Mammary epithelial cell (primary cell): ENCODE measurements at regions not wholly inside any gene's neighbourhood (a gene's known extent, or its start where the extent isn't known, plus 50 kb on each side); places are given as distances from the start of the nearest gene placed in this dataset.

Source experiments
- EZH2 ChIP-seq: IDR thresholded peaks from 2 replicates; pipeline ENCODE4 v1.6.1; 2012; ENCODE audit warnings: low read length, inconsistent platforms, borderline replicate concordance
- TF ChIP-seq, protein P1 (sequence below), 2 donors: IDR thresholded peaks in 1 of 2; conservative IDR thresholded peaks in 1 of 2; 2 replicates each; pipeline ENCODE4 v1.5.1; 2011 to 2012; ENCODE audit warnings: inconsistent platforms in 2 of 2, low read length in 2 of 2, mild to moderate bottlenecking in 2 of 2, control low read depth in 1 of 2, low read depth in 1 of 2; ENCODE audit not compliant: insufficient read depth in 1 of 2; ENCODE audit errors: extremely low read depth in 1 of 2

- TF ChIP-seq, protein P1, sequence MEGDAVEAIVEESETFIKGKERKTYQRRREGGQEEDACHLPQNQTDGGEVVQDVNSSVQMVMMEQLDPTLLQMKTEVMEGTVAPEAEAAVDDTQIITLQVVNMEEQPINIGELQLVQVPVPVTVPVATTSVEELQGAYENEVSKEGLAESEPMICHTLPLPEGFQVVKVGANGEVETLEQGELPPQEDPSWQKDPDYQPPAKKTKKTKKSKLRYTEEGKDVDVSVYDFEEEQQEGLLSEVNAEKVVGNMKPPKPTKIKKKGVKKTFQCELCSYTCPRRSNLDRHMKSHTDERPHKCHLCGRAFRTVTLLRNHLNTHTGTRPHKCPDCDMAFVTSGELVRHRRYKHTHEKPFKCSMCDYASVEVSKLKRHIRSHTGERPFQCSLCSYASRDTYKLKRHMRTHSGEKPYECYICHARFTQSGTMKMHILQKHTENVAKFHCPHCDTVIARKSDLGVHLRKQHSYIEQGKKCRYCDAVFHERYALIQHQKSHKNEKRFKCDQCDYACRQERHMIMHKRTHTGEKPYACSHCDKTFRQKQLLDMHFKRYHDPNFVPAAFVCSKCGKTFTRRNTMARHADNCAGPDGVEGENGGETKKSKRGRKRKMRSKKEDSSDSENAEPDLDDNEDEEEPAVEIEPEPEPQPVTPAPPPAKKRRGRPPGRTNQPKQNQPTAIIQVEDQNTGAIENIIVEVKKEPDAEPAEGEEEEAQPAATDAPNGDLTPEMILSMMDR (conservative IDR thresholded peaks at IDR 0.05 in 1 of 2, IDR thresholded peaks at IDR 0.05 in 1 of 2; ENCODE audit: extremely low read depth in 1 of 2, insufficient read depth in 1 of 2, low read depth in 1 of 2, low read length in 2 of 2) = no peak
- no peak for TF ChIP-seq EZH2
Measured at GRCh38 chr4:33064238-33064637, 2344.1 kb downstream of the PCDH7 start.
